OCI-LY3 (cell line): ENCODE measurements at regions not wholly inside any gene's neighbourhood (a gene's known extent, or its start where the extent isn't known, plus 50 kb on each side); places are given as distances from the start of the nearest gene placed in this dataset.
A peak's percentile ranks its signal among the peaks of the same experiment; 100 is the strongest.

Experiments
- H2AFZ ChIP-seq: fragments of 200-600, 300-600 bp; shearing (Covaris generic); 2 replicates; pipeline ENCODE4 v1.6.0; 2014; ENCODE audit warnings: antibody characterized with exemption, low read depth, low read length
- H3K27ac ChIP-seq: fragments of 200-600, 300-600 bp; sonication (generic); 2 replicates; pipeline ENCODE4 v1.5.1; 2014; ENCODE audit warnings: mild to moderate bottlenecking, low read length, moderate library complexity, mixed read lengths
- H3K27me3 ChIP-seq: fragments of 200-600, 300-600 bp; sonication (generic); 2 replicates; pipeline ENCODE4 v1.6.1; 2014; ENCODE audit warnings: low read depth, low read length, mixed read lengths
- H3K36me3 ChIP-seq: fragments of 200-600, 300-600 bp; sonication (generic); replicated peaks from 2 replicates; pipeline ENCODE3; 2014; ENCODE audit warnings: low read depth, low read length, mixed read lengths
- H3K4me1 ChIP-seq: fragments of 300-600, 200-600 bp; sonication (generic); 2 replicates; pipeline ENCODE4 v1.6.1; 2014; ENCODE audit warnings: low read length, mixed read lengths
- H3K4me2 ChIP-seq: fragments of 200-600, 300-600 bp; sonication (generic); 2 replicates; pipeline ENCODE4 v1.6.1; 2014; ENCODE audit warnings: low read length, mixed read lengths
- H3K4me3 ChIP-seq: fragments of 300-600, 200-600 bp; sonication (generic); 2 replicates; pipeline ENCODE4 v1.5.1; 2014; ENCODE audit warnings: antibody characterized with exemption, mild to moderate bottlenecking, low read length, moderate library complexity
- H3K79me2 ChIP-seq: fragments of 300-600, 200-600 bp; shearing (Covaris generic); 2 replicates; pipeline ENCODE4 v1.6.1; 2014; ENCODE audit warnings: mild to moderate bottlenecking, low read length, mixed read lengths
- H3K9ac ChIP-seq: fragments of 300-600, 200-600 bp; shearing (Covaris generic); 2 replicates; pipeline ENCODE4 v1.6.0; 2014; ENCODE audit warnings: mild to moderate bottlenecking, low read length, moderate library complexity
- H3K9me3 ChIP-seq: fragments of 200-600, 300-600 bp; shearing (Covaris generic); 2 replicates; pipeline ENCODE4 v1.6.1; 2014; ENCODE audit warnings: low read length, mixed read lengths; ENCODE audit not compliant: insufficient read depth
- H4K20me1 ChIP-seq: fragments of 200-600, 300-600 bp; sonication (generic); 2 replicates; pipeline ENCODE4 v1.6.1; 2016; ENCODE audit warnings: low read length, mixed read lengths; ENCODE audit not compliant: insufficient read depth
- EZH2phosphoT487 ChIP-seq: fragments of 200-600 bp; shearing (Covaris generic); IDR thresholded peaks from 2 replicates; pipeline ENCODE4 v1.6.1; 2018; ENCODE audit warnings: antibody characterized with exemption, mixed run types, low read depth
- TF ChIP-seq, protein P1 (sequence below): fragments of 200-600, 300-600 bp; sonication (generic); IDR thresholded peaks from 2 replicates; pipeline ENCODE4 v1.5.1; 2014; ENCODE audit warnings: antibody characterized with exemption, low read length, low read depth

DNA sequence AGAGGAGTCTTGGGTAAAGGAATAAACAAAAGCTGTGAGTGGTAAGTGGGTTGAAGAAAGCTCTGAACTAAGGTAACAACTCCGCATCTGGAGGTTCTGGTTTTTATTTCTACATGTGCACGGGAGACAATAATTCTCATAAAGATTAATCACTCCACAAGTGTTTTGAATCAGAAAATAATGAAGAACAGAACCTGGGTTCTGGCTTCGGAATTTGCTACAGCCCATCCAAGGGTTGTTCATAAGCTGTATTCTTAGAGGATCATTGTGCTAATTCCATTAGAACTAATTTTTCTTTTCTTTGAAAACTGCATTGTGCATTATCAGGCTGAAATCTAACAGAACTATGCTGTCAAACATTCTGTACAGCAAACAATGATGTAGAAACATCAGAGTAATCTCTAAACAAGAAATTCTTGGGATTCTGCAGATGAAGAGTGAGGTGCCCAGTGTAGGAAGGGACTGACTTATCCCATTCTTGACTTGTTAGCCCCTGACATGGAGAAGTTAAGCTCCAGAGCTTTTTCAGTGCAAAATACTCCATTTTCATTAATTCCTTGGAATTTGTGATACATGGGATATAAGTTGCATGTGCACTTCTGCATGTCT lies 368.2 kb downstream of the COG6 start:
- Histone ChIP-seq H4K20me1 (no peaks in the 10 kb centered on the region), H3K36me3 (no peaks in the 10 kb centered on the region), H2AFZ (no peak overlapping the region), H3K9me3 (no peaks in the 10 kb centered on the region), H3K4me1 (peaks cover 25% of the 10 kb centered on the region), H3K4me3 (no peak overlapping the region), H3K9ac (no peak overlapping the region), H3K4me2 (no peak overlapping the region), H3K27ac (no peak overlapping the region), H3K79me2 (no peaks in the 10 kb centered on the region), H3K27me3 (peaks cover 68% of the 10 kb centered on the region)
- TF ChIP-seq EZH2phosphoT487: no peak
- TF ChIP-seq, protein P1, sequence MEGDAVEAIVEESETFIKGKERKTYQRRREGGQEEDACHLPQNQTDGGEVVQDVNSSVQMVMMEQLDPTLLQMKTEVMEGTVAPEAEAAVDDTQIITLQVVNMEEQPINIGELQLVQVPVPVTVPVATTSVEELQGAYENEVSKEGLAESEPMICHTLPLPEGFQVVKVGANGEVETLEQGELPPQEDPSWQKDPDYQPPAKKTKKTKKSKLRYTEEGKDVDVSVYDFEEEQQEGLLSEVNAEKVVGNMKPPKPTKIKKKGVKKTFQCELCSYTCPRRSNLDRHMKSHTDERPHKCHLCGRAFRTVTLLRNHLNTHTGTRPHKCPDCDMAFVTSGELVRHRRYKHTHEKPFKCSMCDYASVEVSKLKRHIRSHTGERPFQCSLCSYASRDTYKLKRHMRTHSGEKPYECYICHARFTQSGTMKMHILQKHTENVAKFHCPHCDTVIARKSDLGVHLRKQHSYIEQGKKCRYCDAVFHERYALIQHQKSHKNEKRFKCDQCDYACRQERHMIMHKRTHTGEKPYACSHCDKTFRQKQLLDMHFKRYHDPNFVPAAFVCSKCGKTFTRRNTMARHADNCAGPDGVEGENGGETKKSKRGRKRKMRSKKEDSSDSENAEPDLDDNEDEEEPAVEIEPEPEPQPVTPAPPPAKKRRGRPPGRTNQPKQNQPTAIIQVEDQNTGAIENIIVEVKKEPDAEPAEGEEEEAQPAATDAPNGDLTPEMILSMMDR: no peak

DNA sequence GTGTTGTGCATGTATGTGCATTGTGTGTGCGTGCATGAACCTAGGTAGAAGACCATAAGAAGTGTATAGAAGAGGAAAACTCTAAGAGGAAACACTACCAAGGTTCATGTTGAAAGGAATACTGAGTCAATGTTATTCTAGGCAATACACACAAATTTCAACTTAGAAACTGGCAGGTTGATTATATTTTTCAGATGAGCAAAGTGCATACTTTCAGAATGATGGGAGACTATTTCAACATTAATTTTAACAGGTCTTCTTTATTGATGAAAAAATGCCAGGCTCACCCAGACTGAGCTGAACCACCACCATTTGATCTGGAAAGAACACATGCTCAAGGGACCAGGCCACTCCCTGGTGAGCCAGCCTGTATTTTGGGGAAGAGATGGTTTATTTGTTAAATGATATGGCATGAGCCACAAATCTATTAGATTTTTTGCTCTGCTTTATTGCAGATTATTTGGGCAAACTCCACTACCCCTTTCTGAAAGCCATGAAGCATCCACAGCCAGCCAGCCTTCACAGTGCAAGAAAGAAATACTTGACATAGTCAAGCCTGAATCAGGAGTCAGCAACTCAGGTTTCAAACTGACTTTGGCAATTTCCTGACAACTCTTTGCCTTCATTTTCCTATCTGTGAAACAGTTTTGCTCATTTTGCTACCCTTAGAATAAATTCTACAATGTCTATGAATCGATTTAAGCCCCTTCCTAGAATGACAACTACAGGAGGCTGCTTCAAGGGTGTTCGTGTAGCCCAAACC lies 368.9 kb downstream of the COG6 start:
- Histone ChIP-seq H3K9me3 (no peaks in the 10 kb centered on the region), H2AFZ (no peak overlapping the region), H3K79me2 (no peaks in the 10 kb centered on the region), H3K36me3 (no peaks in the 10 kb centered on the region), H3K27ac (no peak overlapping the region), H3K9ac (no peak overlapping the region), H3K27me3 (peaks cover 70% of the 10 kb centered on the region), H3K4me2 (no peak overlapping the region), H3K4me1 (peaks cover 22% of the 10 kb centered on the region), H4K20me1 (no peaks in the 10 kb centered on the region), H3K4me3 (no peak overlapping the region)
- no peak for TF ChIP-seq EZH2phosphoT487
- TF ChIP-seq, protein P1: no peak

DNA sequence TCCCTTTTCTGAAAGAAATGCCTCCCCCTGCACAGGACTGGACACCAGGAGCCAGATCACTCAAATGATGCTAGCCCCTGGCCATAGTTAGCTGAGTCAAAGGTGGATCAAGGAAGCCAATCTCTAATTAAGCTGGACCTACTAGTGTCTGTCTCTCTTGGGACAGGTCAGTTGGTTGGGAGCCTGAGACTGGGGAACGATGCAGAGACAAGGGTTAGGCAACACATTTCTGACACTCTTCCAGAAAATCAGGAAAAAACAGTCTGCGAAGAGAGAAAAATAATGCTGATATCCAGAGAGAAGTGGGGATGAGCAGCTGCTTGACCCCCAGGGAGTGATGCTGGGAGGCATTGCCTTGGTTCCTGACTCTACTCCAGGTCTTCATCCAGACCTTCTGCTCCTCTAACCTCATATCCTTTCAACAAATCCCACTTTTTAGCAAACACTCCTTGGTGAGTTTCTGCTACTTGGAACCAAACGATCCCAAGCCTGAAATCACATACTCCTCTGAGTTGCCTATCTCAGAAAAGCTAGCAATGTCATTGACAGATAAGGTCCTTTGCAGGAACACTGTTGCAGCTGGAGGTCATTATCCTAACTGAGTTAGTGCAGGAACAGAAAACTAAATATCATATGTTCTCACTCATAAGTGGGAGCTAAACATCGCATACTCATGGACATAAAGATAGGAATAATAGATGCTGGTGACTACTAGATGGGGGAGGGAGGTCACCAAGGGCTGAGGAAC lies 369.7 kb downstream of the COG6 start:
- Histone ChIP-seq H3K4me3 (no peak overlapping the region), H3K9me3 (no peaks in the 10 kb centered on the region), H3K27ac (no peak overlapping the region), H2AFZ (no peak overlapping the region), H3K79me2 (no peaks in the 10 kb centered on the region), H3K9ac (no peak overlapping the region), H3K27me3 (peaks cover 74% of the 10 kb centered on the region), H3K4me1 (peaks cover 17% of the 10 kb centered on the region), H4K20me1 (no peaks in the 10 kb centered on the region), H3K36me3 (no peaks in the 10 kb centered on the region), H3K4me2 (no peak overlapping the region)
- TF ChIP-seq, protein P1: no peak
- no peak for TF ChIP-seq EZH2phosphoT487

DNA sequence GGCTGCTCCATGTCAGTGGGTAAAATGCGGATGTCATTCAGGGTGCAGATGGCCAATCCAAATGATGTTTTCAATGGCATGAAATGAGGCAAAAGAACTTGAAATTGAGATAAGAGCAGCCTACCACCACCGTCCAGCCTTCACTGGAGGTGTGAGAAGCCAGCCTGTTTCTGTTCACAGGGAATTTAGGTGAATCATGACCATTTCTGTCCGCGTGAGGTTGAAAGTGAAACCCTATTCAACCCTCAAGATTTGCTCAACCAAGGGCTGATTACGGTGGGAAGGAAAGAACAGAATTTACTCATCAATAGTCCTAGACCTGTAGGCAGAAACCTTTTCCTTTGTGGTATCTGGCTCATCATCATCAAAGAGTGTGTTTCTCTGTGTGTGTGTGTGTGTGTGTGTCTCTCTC lies 370.7 kb downstream of the COG6 start:
- Histone ChIP-seq H3K27ac (no peak overlapping the region), H3K4me2 (peak overlapping the region; percentile 53), H3K36me3 (no peaks in the 10 kb centered on the region), H3K9ac (no peak overlapping the region), H2AFZ (no peak overlapping the region), H3K4me1 (peaks cover 17% of the 10 kb centered on the region), H4K20me1 (no peaks in the 10 kb centered on the region), H3K79me2 (no peaks in the 10 kb centered on the region), H3K27me3 (peaks cover 74% of the 10 kb centered on the region), H3K4me3 (peak overlapping the region; percentile 58), H3K9me3 (no peaks in the 10 kb centered on the region)
- peak; percentile 47; the same call in 1 of the 2 replicates for TF ChIP-seq EZH2phosphoT487
- TF ChIP-seq, protein P1: no peak
